Nucleus accumbens (tissue), 56 donors: ENCODE measurements at regions not wholly inside any gene's neighbourhood (a gene's known extent, or its start where the extent isn't known, plus 50 kb on each side); places are given as distances from the start of the nearest gene placed in this dataset.

Experiments
- DNase-seq, 56 donors: peaks; one replicate each; lab custom pipeline; 2025; lab: John Stamatoyannopoulos, UW

- DNase-seq = no peak
Observed at GRCh38 chr2:104654811-104655210, 199.1 kb upstream of the POU3F3 start.

- DNase-seq = peak in 5 of 56 donors; percentile 3 to 22 (median 10)
Observed at GRCh38 chr2:104656571-104657163, 197.2 kb upstream of the POU3F3 start.

DNA sequence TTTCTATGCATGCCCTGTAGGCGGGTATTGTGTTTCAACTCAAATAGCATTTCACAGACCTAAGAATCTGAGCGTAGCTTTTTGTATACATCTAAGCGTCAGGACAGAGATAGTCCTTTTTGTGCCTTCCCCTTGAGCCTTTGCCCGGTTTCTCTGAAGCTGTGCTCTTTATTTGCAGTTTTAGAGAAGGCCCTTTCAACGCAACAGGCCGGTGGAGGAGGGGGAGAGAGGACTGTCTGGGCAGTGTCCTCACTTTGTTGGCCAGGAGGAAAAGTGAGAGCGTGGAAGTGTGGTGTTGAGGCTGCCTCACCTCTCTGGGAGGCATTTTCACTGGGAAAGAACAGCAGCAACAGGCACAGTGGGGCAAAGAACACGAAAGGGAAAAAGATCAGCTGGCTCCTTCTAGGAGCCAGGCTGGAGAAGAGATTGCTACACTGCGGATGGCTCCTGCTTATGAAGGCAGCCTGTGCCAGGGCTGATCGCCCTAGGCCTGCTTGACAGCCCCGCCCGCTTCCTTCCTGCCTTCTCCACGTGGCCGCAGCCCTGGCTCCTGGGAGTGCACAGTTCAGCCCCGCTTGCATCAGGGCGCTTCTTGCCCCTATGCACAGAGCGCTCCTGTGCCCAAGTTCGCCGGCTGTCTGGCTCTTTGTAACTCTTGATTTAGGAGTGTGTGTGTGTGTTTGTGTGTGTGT, 195.6 kb upstream of the POU3F3 start:
- DNase-seq = peak in 38 of 56 donors; percentile 9 to 48 (median 26)

DNA sequence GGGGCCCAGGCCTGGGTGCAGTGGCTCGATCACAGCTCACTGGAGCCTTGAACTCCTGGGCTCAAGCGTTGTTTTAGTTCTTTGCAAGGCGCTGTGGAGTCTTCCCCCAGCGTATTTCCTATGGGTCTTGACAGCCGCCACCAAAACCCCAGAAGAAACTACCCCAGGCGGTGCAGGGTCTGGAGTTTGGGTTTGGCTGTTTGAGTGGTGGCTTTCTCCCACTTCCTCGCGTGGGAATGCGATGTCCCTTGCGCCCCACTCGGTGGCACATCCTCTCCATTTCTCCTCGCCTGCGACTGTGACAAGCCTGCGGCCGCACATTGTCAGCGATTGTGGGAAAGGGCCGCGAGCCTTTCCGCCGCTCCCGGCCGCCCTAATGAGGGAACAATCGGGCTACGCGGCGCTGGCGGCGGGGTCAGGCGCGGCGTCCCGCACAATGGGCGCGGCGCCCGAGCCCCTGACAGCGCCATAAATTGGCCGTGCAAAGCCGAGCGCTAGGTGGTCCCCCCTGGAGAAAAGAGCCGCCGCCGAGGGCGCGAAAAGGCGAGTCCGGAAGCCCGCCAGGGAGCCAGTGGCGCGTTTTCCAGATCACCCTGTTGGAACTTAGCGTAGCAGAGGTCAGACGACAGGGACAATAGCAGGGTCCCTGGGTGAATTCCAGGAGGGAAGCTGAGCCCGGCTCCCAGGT, 194.9 kb upstream of the POU3F3 start:
- DNase-seq = peak in 34 of 56 donors; percentile 7 to 62 (median 28)

GRCh38 chr2:104660991-104661390, 192.9 kb upstream of the POU3F3 start:
- no peak for DNase-seq

DNA sequence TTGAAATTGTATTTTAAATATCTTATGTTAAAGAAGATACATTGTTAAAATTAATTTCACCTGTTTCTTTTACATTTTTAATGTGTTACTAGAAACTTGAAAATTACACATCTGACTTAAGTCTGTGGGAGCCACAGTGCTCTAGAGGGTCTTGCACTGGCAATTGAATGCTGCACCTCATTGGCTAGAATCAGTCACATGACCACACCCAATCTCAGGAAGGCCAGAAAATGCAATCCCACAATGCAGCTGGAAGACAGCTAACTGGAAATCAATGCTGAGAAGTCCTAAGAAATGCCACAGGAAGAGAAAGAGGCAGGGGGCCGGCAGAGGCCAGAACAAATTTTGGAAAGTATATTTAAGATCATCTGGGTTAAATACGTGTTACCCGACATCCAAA, 189.2 kb upstream of the POU3F3 start:
- no peak for DNase-seq

DNA sequence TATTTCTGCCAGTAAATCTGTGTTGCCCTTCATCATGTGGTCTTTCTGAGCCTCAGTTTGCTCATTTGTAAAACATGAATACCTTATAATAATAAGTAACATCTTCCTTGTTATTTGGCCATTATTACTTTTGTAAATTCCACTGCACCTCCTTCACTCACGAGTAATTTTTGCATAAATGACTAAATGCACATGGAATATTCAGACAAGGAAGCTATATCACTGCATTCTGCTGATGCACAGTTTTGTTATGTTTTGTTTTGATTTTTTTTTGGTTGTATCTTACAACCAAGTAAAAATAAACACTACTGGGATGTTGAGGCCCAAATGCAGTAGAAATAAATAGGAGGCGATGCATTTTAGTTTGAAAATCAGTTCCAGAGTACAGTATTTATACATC, 185.3 kb upstream of the POU3F3 start:
- no peak for DNase-seq

- no peak for DNase-seq
Observed at GRCh38 chr2:104673225-104673624, 180.7 kb upstream of the POU3F3 start.

- no peak for DNase-seq
Observed at GRCh38 chr2:104678181-104678580, 175.7 kb upstream of the POU3F3 start.

DNA sequence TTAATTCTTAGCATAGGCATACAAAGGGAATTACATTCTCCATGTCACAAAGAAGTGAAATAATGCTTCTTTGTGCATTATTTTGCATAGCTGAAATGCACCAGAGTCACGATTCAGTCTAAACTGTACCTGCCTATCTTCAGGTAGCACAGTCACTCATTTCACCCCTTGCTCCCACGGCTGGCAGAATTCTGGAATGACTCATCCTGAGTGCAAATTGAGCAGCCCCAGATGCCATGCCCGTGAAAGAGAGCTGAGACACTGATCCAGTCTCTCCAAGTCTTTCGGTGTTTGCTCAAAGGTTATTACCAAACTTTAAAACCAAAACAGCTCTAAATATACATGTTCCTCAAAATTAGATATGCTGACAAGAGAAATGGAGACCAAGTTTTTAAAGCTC, 168.3 kb upstream of the POU3F3 start:
- peak in 22 of 56 donors; percentile 6 to 68 (median 33) for DNase-seq

DNA sequence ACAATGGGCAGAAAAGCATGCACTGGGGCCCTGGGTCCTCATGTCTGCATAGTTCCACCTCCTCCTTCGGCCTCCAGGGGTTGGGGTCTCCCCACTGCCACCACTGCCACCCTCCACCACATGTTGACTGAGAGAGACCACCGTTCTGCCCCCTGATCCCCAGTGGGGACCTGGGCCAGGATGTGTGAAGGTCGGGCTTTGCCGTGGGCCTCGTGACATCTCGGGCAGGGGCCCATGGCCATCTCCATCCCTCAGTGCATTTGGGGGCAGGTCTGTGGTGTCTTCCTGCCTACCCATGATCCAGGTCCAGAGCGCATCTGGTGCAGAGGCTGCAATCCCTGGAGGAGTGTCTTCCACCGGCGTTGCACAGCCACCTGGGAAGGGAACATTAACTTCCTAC, 166.8 kb upstream of the POU3F3 start:
- DNase-seq = no peak

GRCh38 chr2:104690255-104690984, 163.5 kb upstream of the POU3F3 start:
- no peak for DNase-seq

GRCh38 chr2:104698276-104698675, 155.6 kb upstream of the POU3F3 start:
- no peak for DNase-seq

GRCh38 chr2:104701411-104701911, 152.5 kb upstream of the POU3F3 start:
- peak in 46 of 56 donors; percentile 13 to 81 (median 48) for DNase-seq

- peak in 18 of 56 donors; percentile 11 to 61 (median 34) for DNase-seq
Observed at GRCh38 chr2:104702031-104702850, 151.7 kb upstream of the POU3F3 start.

DNA sequence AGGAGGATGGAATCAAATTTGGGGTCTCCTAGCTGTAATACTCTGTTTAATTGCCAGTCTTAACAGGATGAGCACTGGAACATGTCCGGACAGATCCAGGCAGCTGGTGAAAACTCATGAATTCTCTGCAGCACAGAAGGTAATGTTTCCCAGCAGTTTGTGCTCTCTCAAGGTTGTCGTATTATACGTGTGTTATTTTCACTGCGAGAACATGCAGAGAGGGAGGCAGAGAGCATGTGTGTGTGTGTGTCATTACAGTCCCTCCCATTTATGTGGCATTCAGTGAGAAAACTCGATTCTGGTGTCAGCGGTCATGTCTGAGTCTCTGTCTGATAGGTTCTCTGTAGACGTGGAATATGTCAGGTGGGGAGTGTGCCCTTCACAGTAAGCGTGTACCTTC, 150.2 kb upstream of the POU3F3 start:
- peak in 8 of 56 donors; percentile 9 to 35 (median 16) for DNase-seq

GRCh38 chr2:104704496-104705245, 149.2 kb upstream of the POU3F3 start:
- DNase-seq = peak in 1 of 56 donors; percentile 6

GRCh38 chr2:104707056-104707455, 146.9 kb upstream of the POU3F3 start:
- no peak for DNase-seq

- DNase-seq = no peak
Observed at GRCh38 chr2:104708967-104709366, 144.9 kb upstream of the POU3F3 start.
